ENCODE measurements at regions not wholly inside any gene's neighbourhood (a gene's known extent, or its start where the extent isn't known, plus 50 kb on each side); places are given as distances from the start of the nearest gene placed in this dataset.

- TF ChIP-seq, protein P1, sequence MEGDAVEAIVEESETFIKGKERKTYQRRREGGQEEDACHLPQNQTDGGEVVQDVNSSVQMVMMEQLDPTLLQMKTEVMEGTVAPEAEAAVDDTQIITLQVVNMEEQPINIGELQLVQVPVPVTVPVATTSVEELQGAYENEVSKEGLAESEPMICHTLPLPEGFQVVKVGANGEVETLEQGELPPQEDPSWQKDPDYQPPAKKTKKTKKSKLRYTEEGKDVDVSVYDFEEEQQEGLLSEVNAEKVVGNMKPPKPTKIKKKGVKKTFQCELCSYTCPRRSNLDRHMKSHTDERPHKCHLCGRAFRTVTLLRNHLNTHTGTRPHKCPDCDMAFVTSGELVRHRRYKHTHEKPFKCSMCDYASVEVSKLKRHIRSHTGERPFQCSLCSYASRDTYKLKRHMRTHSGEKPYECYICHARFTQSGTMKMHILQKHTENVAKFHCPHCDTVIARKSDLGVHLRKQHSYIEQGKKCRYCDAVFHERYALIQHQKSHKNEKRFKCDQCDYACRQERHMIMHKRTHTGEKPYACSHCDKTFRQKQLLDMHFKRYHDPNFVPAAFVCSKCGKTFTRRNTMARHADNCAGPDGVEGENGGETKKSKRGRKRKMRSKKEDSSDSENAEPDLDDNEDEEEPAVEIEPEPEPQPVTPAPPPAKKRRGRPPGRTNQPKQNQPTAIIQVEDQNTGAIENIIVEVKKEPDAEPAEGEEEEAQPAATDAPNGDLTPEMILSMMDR (IDR thresholded peaks at IDR 0.05) = no peak
- TF ChIP-seq POLR2A (IDR thresholded peaks at IDR 0.05) = no peak
Measured at GRCh38 chr17:79154951-79155585, 80.4 kb downstream of the ENGASE start.

All from breast epithelium (tissue), 3 donors.